GM18870 (cell line): ENCODE measurements at regions not wholly inside any gene's neighbourhood (a gene's known extent, or its start where the extent isn't known, plus 50 kb on each side); places are given as distances from the start of the nearest gene placed in this dataset.
A peak's percentile ranks its signal among the peaks of the same experiment; 100 is the strongest.
"Not testable (repeated sequence)": the region's sequence is repeated elsewhere in the genome, so short reads cannot be mapped to it uniquely, and the experiment has no call there.

Experiments used
- ATAC-seq: cut with Tn5 transposase; IDR thresholded peaks from one replicate; pipeline ENCODE4 v1.9.1; 2021; ENCODE audit warnings: moderate library complexity; ENCODE audit not compliant: unreplicated experiment

DNA sequence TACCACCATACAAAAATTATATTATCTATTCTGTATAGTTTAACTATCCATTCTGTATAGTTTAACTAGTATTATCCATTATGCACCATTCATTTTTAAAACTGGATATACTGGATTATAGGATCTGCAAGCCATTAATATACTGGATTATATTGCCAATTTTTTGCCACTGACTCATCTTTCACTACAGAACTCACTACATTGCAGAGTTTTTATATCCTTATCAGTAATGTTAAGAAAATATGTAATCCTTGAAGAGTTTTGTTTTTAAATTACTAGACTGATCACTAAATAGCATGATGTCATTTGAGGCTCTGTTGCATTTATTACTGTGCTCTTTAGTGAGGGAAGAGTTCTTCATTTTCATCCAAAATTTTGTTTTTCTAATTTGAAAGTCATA lies 109.8 kb upstream of the SNX2 start:
- no peak for ATAC-seq

DNA sequence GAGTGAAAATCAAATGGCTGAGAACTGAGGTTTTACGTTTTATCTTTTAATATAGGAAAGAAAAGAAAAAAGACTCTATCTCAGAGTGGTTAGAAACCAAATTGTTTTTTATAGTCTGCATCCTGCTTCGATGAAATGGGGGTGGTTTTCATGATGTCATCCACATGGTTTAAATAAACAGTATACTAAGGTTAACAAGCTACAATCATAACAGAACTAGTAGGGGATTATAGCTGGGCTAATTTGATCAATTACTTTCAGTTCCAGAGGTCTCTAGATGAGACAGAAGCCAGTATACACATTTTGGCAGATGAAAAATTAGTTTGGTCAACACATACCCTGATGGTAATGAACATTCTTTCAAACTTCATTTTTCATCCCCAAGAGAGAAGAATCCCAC lies 106.3 kb upstream of the SNX2 start:
- ATAC-seq: peak; percentile 66

DNA sequence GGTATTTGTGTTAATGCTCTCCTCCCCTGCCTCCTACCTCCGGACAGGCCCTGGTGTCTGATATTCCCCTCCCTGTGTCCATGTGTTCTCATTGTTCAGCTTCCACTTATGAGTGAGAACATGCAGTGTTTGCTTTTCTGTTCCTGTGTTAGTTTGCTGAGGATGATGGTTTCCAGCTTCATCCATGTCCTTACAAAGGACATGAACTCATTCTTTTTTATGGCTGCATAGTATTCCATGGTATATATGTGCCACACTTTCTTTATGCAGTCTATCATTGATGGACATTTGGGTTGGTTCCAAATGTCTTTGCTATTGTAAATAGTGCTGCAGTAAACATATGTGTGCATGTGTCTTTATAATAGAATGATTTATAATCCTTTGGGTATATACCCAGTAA lies 105.2 kb upstream of the SNX2 start:
- not testable (repeated sequence) for ATAC-seq

DNA sequence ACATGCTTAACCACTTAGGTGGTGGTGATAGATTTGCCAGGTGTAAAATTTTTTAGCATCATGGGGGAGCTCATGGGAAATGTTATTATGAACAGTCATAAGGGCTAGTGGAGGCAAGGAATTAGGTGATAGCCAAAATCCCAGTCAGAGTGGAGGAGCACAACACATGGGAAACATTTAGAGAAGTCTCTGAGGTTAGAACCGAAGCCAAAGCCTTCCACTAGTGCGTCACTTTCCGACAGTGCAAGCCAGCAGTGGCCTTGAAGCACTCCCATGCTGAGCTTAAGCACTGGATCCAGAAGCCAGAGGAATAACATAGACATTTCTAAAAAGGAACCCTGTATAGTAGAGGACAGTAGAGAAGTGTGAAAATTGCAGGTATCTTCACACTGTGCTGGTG lies 101.5 kb upstream of the SNX2 start:
- no peak for ATAC-seq

DNA sequence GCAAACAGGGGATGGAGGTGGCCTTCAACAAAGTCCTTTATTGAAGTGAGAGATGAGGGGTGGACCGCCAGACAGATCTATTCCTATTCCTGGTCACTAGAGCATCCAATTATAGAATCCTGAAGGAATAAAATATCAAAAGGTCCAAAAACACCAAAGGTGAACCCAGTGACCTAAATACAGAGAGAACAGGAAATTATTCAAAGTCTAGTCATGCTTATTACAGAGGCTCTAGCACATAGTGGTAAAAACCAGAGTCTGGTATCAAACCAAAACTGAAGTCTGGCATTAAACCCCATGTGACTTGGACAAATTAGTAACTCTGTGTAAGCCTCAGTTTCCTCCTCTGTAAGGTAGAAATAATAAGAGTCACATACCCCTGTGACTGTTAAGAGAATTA lies 100.5 kb upstream of the SNX2 start:
- no peak for ATAC-seq

DNA sequence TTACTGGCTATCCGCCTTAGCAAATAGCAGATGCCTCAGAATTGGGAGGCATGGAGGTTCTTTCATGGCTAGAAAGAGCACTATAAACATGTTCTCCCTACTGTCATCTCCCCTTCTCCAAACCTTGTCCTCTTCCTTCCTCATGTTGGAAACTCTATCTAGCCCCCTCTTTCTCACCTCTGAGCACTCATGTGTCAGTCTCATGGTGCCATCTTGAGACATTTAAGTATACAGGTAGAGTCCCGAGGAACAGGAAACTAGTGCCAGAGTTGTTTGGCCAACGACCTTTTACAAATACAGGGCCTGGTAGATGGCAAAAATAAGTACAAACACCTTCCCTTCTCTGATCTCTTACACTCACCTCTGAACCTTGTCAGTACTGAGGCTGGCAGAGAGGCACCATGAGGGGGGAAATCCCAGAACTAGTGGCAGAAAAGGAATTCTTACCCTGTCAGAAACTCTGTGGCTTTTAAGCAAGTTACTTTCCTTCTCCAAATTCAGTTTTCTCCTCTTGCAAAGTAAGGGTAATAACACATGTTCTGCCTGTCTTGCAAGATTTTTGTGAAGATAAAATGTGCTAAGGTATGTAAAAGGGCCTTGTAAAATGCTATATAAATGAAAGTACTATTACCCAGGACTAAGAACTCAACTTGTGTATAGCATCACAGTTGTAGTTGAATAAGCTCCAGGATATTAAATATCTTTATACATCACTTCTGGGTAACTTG lies 94.1 kb upstream of the SNX2 start:
- ATAC-seq: no peak

DNA sequence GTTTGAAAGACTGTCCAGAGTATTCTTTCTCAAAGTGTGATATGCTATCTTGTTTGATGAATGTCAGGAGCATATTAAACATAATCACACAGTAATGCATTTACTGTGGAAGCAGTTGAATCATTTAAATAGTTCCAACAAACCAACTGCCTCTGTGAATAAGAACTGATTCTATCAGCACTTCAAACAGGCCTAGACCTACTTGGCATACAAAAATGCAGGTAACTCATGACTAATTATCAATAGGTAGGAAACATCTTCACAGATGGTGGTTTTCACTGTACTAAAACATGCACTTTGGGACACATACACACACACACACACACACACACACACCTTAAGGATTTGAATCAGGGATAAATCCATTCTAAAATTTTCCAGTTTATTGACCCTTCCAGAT lies 91.2 kb upstream of the SNX2 start:
- ATAC-seq: no peak

DNA sequence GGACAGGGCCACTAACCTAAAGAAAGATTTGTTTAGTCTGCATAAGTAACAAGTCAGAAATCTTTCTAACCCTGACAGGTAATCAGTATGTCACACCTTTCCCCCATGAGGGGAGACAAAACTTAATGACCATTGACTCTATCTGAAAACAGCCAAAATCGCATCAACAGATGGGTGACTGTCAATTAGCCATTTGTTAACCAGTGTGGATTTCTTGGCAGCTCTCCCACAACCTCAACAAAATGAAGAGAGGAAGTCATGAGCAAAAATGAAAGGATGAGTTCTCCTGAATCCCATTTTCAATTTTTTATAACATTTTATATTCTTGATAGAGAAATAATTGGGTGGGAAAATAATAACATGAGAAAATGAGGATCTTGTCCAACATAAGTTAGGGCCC lies 84.6 kb upstream of the SNX2 start:
- ATAC-seq: no peak

DNA sequence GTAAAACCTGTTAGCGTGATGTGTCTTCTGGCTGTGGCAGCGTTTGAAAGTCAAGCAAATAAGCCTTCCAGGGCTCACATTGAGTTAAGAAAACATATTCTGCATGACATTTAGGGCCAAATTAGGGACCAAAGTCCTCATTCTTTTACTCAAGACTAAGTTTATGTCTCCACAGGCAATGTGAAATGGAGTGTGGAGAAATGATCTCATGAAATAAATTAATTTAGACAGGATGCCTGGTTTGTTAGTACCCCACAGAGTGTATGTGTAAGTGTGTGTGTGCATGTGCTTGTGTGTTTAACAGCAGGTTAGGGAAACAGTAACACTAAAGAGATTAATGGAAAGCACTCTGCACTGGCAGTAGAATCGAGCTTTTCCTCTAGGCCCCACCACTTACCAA lies 82.9 kb upstream of the SNX2 start:
- ATAC-seq: no peak

DNA sequence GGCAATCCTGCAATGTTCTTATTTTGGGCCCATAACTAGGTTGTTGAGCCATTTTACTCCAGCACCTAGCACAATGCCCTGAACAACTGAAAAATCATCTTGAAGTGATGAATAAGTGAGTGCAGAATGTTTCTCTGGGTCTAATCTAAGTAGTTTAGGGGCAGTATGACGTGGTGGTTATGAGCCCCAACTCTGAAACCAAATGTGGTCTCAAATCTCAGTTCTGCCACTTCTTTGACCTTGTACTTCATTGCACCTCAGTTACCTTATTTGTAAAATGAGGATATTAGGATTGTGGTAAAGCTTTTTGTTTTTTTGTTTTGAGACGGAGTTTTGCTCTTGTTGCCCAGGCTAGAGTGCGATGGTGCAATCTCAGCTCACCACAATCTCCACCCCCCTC lies 80.9 kb upstream of the SNX2 start:
- ATAC-seq: no peak

DNA sequence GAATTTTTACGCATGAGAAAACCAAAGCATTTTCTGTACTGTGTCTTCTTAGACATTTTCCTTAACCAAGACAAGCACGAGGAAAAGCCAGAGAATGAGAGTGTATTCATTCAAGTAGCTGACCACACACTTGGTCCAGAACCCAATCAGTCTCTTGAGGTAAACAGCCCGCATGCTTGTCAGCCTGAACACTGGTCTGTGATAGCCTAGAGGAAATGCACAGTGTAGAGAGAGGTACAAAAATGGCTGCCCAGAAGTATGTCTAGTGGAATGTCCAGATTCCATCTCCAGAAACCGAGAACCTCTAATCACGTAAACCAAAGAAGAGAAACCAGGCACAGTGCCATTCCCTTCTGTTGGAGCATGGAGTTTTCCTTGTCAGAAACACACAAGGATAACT lies 80.0 kb upstream of the SNX2 start:
- ATAC-seq: no peak

DNA sequence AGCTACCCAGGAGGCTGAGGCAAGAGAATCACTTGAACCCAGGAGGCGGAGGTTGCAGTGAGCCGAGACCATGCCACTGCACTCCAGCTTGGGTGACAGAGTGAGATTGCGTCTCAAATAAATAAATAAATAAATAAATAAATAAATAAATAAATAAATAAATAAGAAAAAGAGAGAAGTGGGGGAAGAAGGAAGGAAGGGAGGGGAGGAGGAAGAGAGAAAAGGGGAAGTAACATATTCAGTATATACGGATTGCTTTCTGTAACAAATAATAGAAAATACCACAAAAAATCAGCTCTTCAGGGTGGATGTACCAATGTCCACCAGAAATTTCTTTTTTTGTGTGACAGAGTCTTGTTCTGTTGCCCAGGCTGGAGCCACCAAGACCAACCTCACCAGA lies 78.1 kb upstream of the SNX2 start:
- not testable (repeated sequence) for ATAC-seq

DNA sequence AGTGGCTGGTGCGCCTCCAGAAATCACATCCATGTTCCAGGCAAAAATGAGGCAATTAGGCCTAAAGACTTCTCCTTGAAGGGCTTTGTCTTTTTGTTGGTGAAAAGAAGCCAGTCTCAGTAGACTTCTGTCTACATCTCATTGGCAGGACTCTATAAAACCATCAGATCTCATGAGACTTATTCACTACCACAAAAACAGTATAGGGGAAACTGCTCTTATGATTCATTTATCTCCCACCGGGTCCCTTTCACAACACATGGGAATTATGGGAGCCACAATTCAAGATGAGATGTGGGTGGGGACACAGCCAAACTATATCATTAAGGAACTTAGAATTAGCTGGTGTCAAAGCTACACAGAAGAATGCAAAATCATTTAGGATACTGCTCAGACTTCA lies 77.7 kb upstream of the SNX2 start:
- no peak for ATAC-seq

DNA sequence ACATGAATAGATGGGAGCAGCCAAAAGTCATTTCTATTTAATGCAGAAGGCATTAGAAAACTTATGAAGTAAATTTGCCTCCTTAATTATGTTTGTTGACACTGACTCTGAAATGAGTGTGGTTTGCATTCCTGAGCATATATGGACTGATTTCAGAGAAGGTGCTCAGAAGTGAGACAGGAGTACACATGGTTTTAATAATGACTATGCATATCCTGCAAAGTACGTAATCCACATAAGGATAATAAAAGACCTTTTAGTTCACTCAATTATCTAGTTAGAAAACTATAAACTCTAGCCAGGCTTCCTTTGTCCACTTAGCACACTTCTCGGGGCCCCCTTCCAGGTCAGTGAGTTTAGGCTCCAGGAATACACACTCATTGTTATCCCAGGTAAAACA lies 75.7 kb upstream of the SNX2 start:
- ATAC-seq: no peak

DNA sequence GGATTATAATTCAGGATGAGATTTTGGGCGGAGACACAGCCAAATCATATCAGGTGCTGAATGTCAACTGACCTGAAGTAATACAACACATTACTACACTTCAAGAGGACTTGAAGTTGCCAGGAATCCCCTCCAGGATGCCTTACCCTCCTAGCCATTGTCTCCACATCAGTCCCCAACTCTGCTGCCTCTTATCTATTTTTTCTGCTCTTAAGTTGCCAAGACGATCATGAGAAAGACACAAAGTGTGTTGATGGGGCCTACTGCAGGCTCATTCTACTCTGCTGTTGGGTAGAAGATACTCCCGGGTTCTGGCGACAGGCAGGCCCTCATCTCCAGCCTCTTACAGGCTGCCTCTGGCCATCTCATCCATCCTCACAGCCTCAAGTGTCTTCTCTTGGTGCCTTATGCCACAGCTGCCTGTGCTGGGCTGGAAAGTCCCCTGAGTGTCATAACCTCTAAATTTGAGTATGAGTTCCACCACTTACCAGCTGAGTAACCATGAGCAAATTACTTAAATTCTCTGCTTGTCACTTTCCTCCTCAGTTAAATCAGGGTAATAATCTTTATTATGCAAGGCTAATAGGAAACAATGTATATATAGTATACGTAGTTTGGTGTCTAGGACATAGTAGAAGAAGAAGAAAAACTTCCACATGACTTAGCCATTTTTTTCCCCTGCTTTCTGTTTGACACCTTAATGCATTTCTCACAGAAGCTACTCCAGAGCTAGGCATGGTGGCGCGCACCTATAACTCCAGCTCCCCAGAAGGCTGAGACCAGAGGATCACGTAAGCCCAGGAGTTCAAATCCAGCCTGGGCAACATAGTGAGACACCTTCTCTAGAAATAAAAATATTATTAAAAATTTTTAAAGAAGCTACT lies 73.0 kb upstream of the SNX2 start:
- ATAC-seq: peak; percentile 99

DNA sequence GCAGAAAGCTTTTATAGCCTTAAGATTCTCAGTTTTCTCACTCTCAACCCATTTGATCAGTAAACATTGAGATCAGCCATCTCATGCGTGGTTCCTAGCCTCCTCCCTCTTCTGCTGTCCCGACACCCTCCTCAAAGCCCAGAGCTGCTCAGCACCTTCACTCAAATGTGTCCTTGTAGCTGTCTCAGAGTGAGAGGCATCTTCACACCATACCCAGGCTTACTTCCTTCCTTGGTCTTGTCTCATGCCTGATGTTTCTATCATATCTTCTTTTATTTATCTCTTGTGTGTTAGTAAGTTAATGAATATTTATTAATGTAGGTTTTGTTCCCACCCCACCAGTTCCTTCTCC lies 72.4 kb upstream of the SNX2 start:
- ATAC-seq: no peak

DNA sequence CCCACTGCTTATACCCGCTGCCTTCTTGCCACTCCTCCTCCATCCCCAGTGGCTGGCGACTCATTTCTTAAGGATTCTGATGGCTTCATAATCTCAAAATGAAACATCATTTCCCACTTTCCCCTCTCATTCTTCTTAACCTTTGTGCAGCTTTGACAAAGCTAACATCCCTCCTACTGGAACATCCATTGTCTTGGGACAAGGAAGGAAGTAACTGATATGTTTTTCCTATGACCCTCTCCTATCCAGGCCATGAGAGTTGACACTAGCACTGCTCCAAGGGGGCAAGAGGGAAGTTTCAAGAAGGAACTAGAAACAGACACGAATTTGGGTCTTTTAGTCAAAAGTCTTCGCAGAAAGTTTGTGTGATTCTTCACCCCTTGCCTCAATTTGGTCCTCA lies 71.7 kb upstream of the SNX2 start:
- ATAC-seq: no peak

DNA sequence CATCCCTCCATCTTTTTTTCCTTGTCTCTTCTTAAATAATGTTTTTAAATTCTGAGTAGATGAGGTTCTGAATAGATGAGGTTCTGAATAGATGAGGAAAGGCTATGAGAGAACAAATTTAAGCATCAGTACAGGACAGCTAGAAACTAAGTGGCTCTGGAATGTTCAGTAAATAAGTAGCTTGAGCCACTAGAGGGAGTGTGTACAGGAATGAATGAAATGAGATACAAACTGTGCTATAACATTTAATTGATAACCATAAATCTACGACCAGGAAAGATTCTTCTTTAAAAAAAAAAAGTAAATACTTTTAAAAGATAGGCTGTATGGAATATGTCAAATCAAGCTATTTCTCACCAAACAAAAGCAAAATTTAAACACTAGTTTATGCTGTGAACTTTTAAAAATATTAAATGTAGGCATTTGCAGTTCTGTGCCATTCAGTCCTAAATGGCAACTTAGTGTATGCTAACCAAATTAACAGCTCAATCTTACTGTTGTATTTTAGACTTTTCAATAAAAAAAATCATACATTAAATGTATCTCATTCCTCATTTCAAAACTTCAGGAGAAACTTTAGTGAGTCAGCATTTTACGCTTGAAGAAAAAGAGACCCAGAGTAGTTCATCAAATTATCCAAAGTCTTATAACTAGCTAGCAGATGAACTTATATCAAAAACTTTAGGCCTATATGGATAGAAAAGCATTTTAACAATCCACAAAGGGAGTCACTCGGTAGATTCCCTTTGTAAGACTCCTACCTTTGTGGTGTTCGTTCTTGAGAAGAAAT lies 70.4 kb upstream of the SNX2 start:
- no peak for ATAC-seq

DNA sequence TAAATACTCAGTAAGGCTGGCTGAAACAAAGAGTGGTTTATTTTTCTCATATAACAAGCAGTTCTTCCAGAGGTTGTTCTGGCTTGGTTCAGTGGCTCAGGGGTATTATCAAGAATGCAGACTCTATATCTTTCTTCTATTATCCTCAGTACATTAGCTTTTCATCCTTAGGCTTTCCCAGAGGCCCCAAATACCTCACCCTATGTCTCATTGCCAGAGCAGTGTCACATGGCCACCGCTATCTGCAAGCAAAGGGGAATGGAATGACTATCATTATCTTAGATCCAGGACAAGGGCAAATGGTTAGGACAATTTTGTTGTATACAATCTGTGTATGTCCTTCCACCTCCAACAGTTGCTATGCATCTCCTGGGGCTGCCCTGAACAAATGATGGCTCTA lies 69.0 kb upstream of the SNX2 start:
- no peak for ATAC-seq

DNA sequence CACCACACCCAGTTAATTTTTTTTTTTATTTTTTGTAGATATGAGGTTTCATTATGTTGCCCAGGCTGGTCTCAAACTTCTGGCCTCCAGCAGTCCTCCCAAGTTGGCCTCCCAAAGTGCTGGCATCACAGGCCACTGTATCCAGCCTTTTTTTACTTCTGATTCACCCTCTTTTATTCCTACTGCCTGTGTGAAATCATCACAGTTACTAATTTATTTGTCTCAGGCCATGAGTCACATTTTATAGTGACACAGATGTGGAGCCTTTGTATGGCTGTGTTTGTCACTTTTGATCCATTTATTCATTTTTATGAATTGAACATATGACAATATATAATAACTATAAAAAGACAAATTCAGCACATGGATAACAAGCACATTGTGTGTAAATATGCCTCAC lies 67.1 kb upstream of the SNX2 start:
- no peak for ATAC-seq

DNA sequence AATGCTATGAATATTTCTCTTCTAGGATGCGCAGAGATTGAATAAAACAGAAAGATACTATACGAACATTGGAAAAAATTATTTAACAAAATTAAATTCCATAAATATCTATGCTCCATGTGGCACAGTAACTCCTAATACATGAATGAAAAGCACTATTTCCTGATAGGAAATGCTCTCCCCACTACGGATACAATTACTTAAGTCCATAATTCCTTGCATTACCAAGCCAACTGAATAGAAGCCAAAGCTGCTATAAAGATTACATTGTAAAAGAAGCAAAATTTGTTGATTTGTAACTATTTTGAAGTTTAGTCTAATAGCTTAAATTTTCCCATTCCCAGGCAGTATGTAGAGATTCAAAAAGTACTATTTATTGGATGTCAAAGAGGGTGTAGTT lies 61.8 kb upstream of the SNX2 start:
- no peak for ATAC-seq

DNA sequence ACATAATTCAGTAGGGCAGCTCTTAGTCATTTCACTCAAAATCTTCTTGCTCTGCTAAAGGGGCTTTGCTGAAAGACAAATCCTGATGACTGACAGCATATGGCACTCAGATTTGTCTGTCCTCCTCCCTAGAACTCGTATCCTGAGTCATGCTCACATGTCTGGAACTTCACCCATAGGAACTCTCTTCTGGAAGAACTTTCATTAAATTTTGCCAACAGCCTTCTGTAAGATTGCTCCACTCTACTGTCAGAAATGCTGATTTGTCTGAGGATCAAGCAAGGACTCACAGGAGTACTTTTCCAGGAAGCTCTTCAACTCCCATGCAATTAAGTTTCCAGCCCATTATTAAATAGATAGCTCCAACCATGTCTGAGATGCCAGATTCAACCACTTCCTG lies 59.8 kb upstream of the SNX2 start:
- no peak for ATAC-seq
